K562 (cell line): ENCODE measurements at regions not wholly inside any gene's neighbourhood (a gene's known extent, or its start where the extent isn't known, plus 50 kb on each side); places are given as distances from the start of the nearest gene placed in this dataset.

ENCODE experiments used
- CAMTA2 ChIP-seq: fragments of 250-450 bp; sonication (Bioruptor Pico); conservative IDR thresholded peaks from 2 replicates; pipeline ENCODE4 v1.5.1; 2022
- HNRNPLL ChIP-seq: fragments of 200-400 bp; formaldehyde crosslinking; IDR thresholded peaks from 2 replicates; pipeline ENCODE4 v1.6.1; 2017; ENCODE audit warnings: low read length, low read depth, mild to moderate bottlenecking; ENCODE audit not compliant: poor library complexity, severe bottlenecking
- MYBL2 ChIP-seq, 2 experiments: fragments of 450-650 bp in 1 of 2; sonication (generic) in 1 of 2; formaldehyde crosslinking in 1 of 2; IDR thresholded peaks; 2 replicates each; pipeline versions ENCODE4 v1.6.1 to v1.8.1; 2017 to 2022; ENCODE audit warnings: borderline replicate concordance in 1 of 2, inconsistent platforms in 1 of 2, low read depth in 1 of 2, mild to moderate bottlenecking in 1 of 2, missing genetic modification reagents in 1 of 2, moderate library complexity in 1 of 2
- NRF1 ChIP-seq, 2 experiments: fragments of 450-650 bp; IDR thresholded peaks in 1 of 2; conservative IDR thresholded peaks in 1 of 2; 2 replicates each; pipeline ENCODE4 v1.6.1; 2014; ENCODE audit warnings: mild to moderate bottlenecking in 2 of 2
- RBM34 ChIP-seq: fragments of 200-400 bp; formaldehyde crosslinking; IDR thresholded peaks from 2 replicates; pipeline ENCODE4 v1.6.1; 2018; ENCODE audit warnings: low read length, borderline replicate concordance; ENCODE audit not compliant: insufficient read depth
- RNF2 ChIP-seq: sonication (generic); IDR thresholded peaks from 2 replicates; pipeline ENCODE4 v1.6.1; 2016
- XRCC5 ChIP-seq: fragments of 200-400 bp; formaldehyde crosslinking; IDR thresholded peaks from 2 replicates; pipeline ENCODE4 v1.6.1; 2017; ENCODE audit warnings: low read depth, mild to moderate bottlenecking, low read length
- TF ChIP-seq, protein P1 (sequence below): fragments of 250-450 bp; sonication (Bioruptor Pico); IDR thresholded peaks from 2 replicates; pipeline ENCODE4 v1.5.0; 2021; ENCODE audit warnings: mild to moderate bottlenecking, borderline replicate concordance
- TF ChIP-seq, protein P2 (sequence below), 2 experiments: fragments of 450-650 bp; conservative IDR thresholded peaks; 2 replicates each; pipeline ENCODE4 v1.6.1; 2017; ENCODE audit warnings: mild to moderate bottlenecking in 2 of 2, moderate library complexity in 2 of 2

DNA sequence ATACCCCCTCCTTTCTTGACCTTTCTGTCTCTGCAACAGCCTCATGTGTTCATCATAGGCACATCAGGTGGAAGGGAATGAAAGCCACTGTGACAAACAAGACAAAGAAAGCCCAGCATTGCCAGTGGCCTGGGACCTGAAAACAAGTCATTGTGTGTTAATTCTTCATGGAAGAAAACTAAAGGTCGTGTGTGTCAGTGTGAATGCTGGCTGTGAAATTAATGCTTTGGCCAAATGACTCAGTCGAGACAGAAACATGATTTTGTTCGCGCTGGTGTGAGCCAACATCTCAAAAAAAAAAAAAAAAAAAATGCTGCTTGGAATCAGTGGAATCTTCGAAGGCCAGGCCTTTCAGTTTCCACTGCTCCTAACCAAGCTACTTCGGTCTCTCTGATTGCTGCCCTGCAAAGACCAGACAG lies 386.5 kb upstream of the PROK2 start:
- TF ChIP-seq RBM34 (no peak), RNF2 (no peak), NRF1 (conservative IDR thresholded peaks at IDR 0.05 in 1 of 2, IDR thresholded peaks at IDR 0.05 in 1 of 2) (no peak), MYBL2 (IDR thresholded peaks at IDR 0.05; ENCODE audit: low read depth) (no peak), MYBL2 (CRISPR knock-in tag; IDR thresholded peaks at IDR 0.05; ENCODE audit: borderline replicate concordance) (no peak), XRCC5 (no peak), CAMTA2 (no peak), HNRNPLL (no peak)
- TF ChIP-seq, protein P1, sequence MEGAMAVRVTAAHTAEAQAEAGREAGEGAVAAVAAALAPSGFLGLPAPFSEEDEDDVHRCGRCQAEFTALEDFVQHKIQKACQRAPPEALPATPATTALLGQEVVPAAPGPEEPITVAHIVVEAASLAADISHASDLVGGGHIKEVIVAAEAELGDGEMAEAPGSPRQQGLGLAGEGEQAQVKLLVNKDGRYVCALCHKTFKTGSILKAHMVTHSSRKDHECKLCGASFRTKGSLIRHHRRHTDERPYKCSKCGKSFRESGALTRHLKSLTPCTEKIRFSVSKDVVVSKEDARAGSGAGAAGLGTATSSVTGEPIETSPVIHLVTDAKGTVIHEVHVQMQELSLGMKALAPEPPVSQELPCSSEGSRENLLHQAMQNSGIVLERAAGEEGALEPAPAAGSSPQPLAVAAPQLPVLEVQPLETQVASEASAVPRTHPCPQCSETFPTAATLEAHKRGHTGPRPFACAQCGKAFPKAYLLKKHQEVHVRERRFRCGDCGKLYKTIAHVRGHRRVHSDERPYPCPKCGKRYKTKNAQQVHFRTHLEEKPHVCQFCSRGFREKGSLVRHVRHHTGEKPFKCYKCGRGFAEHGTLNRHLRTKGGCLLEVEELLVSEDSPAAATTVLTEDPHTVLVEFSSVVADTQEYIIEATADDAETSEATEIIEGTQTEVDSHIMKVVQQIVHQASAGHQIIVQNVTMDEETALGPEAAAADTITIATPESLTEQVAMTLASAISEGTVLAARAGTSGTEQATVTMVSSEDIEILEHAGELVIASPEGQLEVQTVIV: no peak
- TF ChIP-seq, protein P2, sequence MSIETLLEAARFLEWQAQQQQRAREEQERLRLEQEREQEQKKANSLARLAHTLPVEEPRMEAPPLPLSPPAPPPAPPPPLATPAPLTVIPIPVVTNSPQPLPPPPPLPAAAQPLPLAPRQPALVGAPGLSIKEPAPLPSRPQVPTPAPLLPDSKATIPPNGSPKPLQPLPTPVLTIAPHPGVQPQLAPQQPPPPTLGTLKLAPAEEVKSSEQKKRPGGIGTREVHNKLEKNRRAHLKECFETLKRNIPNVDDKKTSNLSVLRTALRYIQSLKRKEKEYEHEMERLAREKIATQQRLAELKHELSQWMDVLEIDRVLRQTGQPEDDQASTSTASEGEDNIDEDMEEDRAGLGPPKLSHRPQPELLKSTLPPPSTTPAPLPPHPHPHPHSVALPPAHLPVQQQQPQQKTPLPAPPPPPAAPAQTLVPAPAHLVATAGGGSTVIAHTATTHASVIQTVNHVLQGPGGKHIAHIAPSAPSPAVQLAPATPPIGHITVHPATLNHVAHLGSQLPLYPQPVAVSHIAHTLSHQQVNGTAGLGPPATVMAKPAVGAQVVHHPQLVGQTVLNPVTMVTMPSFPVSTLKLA (conservative IDR thresholded peaks at IDR 0.05): no peak
